Ovary (tissue), 3 donors: ENCODE measurements at regions not wholly inside any gene's neighbourhood (a gene's known extent, or its start where the extent isn't known, plus 50 kb on each side); places are given as distances from the start of the nearest gene placed in this dataset.

Experiments
- CTCF ChIP-seq, 3 donors: fragments of 450-650 bp in 2 of 3; fragments of 200-600 bp in 1 of 3; IDR thresholded peaks; one replicate each; pipeline versions ENCODE4 v1.5.1 to v1.8.0; 2016 to 2022; ENCODE audit warnings: antibody characterized with exemption in 3 of 3, mild to moderate bottlenecking in 1 of 3
- EP300 ChIP-seq: sonication (generic); formaldehyde crosslinking; IDR thresholded peaks from one replicate; pipeline ENCODE4 v1.6.1; 2017; ENCODE audit warnings: antibody characterized with exemption
- POLR2A ChIP-seq: fragments of 450-650 bp; IDR thresholded peaks from one replicate; pipeline ENCODE4 v1.6.1; 2017; ENCODE audit warnings: antibody characterized with exemption, mild to moderate bottlenecking, moderate library complexity
- donor health status: DM: no; HTN: no; CAD: no.

GRCh38 chr3:160097478-160097877 is 108.8 kb downstream of the IL12A start:
- TF ChIP-seq CTCF (IDR thresholded peaks at IDR 0.05) (no peak), EP300 (no peak), POLR2A (no peak)
